Gastroesophageal sphincter (tissue), 4 donors: ENCODE measurements at regions not wholly inside any gene's neighbourhood (a gene's known extent, or its start where the extent isn't known, plus 50 kb on each side); places are given as distances from the start of the nearest gene placed in this dataset.

Experiments
- ATAC-seq: fragments of 150-250 bp; one replicate; pipeline ENCODE4 v1.9.1; 2016; ENCODE audit warnings: mild to moderate bottlenecking, moderate library complexity
- H3K27ac ChIP-seq, 4 donors: fragments of 200-600 bp; sonication (generic) in 3 of 4; 1 replicate in 3 of 4; 2 replicates in 1 of 4; pipeline ENCODE4 v1.5.1; 2016 to 2019
- H3K27me3 ChIP-seq: fragments of 200-600 bp; sonication (generic); one replicate; pipeline ENCODE4 v1.5.1; 2019
- H3K36me3 ChIP-seq, 2 donors: fragments of 200-600 bp; sonication (generic); one replicate each; pipeline ENCODE4 v1.5.1; 2019; ENCODE audit warnings: control low read depth in 1 of 2
- H3K4me1 ChIP-seq, 3 donors: fragments of 200-600 bp; sonication (generic); 1 replicate in 2 of 3; 2 replicates in 1 of 3; pipeline ENCODE4 v1.5.1; 2016 to 2019; ENCODE audit warnings: control low read depth in 2 of 3
- H3K4me3 ChIP-seq, 2 donors: fragments of 200-600 bp; sonication (generic); one replicate each; pipeline ENCODE4 v1.5.1; 2019; ENCODE audit warnings: mild to moderate bottlenecking in 1 of 2, moderate library complexity in 1 of 2
- H3K9me3 ChIP-seq, 3 donors: fragments of 200-600 bp; sonication (generic); one replicate each; pipeline ENCODE4 v1.5.1; 2017 to 2019; ENCODE audit warnings: control low read depth in 2 of 3
- CTCF ChIP-seq, 4 experiments: fragments of 200-600 bp in 2 of 4; fragments of 450-650 bp in 2 of 4; sonication (generic) in 1 of 4; IDR thresholded peaks; one replicate each; pipeline ENCODE4 v1.5.1; 2017 to 2019; ENCODE audit warnings: antibody characterized with exemption in 4 of 4, mild to moderate bottlenecking in 2 of 4, moderate library complexity in 2 of 4
- EP300 ChIP-seq: sonication (generic); formaldehyde crosslinking; IDR thresholded peaks from one replicate; pipeline ENCODE4 v1.6.1; 2017; ENCODE audit warnings: antibody characterized with exemption, mild to moderate bottlenecking
- POLR2A ChIP-seq, 2 donors: fragments of 450-650 bp; IDR thresholded peaks; one replicate each; pipeline ENCODE4 v1.6.1; 2017; ENCODE audit warnings: antibody characterized with exemption in 2 of 2, mild to moderate bottlenecking in 2 of 2, moderate library complexity in 1 of 2
- POLR2AphosphoS5 ChIP-seq: sonication (generic); formaldehyde crosslinking; IDR thresholded peaks from one replicate; pipeline ENCODE4 v1.6.1; 2017; ENCODE audit warnings: antibody characterized with exemption
- WGBS, 2 donors: methylation state at CpG; one replicate each; pipeline ENCODE4 v1.1.5; 2018; ENCODE audit warnings: low coverage in 1 of 2; 5-methylcytosine and 5-hydroxymethylcytosine counted together

GRCh38 chr1:193545171-193545570 is 358.8 kb upstream of the B3GALT2 start:
- no peak for TF ChIP-seq POLR2AphosphoS5
- no peak overlapping the region for H3K4me3 ChIP-seq
- no peaks in the 10 kb centered on the region for H3K27me3 ChIP-seq

GRCh38 chr1:193543259-193543658 is 356.8 kb upstream of the B3GALT2 start:
- Histone ChIP-seq H3K4me1 (no peaks in the 10 kb centered on the region), H3K4me3 (no peak overlapping the region), H3K27ac (no peak overlapping the region), H3K36me3 (no peaks in the 10 kb centered on the region), H3K27me3 (no peaks in the 10 kb centered on the region), H3K9me3 (no peaks in the 10 kb centered on the region)
- ATAC-seq = no peak
- WGBS, 2 donors = 91 to 93% methylated on average over 4 of the region's 4 CpGs
- TF ChIP-seq POLR2A (IDR thresholded peaks at IDR 0.05) (no peak), CTCF (IDR thresholded peaks at IDR 0.05) (no peak), EP300 (no peak), POLR2AphosphoS5 (no peak)

More at GRCh38 chr1:193545171-193545570, 358.8 kb upstream of the B3GALT2 start:
- no peak for ATAC-seq
- H3K27ac ChIP-seq = no peak overlapping the region
- no peaks in the 10 kb centered on the region for H3K36me3 ChIP-seq
- no peaks in the 10 kb centered on the region for H3K4me1 ChIP-seq
- no peaks in the 10 kb centered on the region for H3K9me3 ChIP-seq
- 58 to 65% methylated on average over 2 of the region's 2 CpGs for WGBS, 2 donors

GRCh38 chr1:193542690-193543089 is 356.3 kb upstream of the B3GALT2 start:
- WGBS, 2 donors = 25% methylated on average over 1 of the region's 1 CpG; no CpG with 5 or more reads in 1 of the 2 donors
- no peak for ATAC-seq
- H3K4me1 ChIP-seq = no peaks in the 10 kb centered on the region
- TF ChIP-seq EP300 (no peak), POLR2AphosphoS5 (no peak), POLR2A (IDR thresholded peaks at IDR 0.05) (no peak), CTCF (IDR thresholded peaks at IDR 0.05) (no peak)
- H3K27ac ChIP-seq = no peak overlapping the region
- H3K4me3 ChIP-seq = no peak overlapping the region
- no peaks in the 10 kb centered on the region for H3K36me3 ChIP-seq
- H3K9me3 ChIP-seq = no peaks in the 10 kb centered on the region
- no peaks in the 10 kb centered on the region for H3K27me3 ChIP-seq

- no peaks in the 10 kb centered on the region for H3K4me1 ChIP-seq
- no peak overlapping the region for H3K4me3 ChIP-seq
- no peaks in the 10 kb centered on the region for H3K36me3 ChIP-seq
- TF ChIP-seq CTCF (IDR thresholded peaks at IDR 0.05) = no peak
- TF ChIP-seq EP300 = no peak
- no peak for TF ChIP-seq POLR2A (IDR thresholded peaks at IDR 0.05)
- no peak for TF ChIP-seq POLR2AphosphoS5
- ATAC-seq = no peak
- no peak overlapping the region for H3K27ac ChIP-seq
- no peaks in the 10 kb centered on the region for H3K27me3 ChIP-seq
- H3K9me3 ChIP-seq = no peaks in the 10 kb centered on the region
These were observed 354.1 kb upstream of the B3GALT2 start for GRCh38 chr1:193540511-193540910.

- no peak for ATAC-seq
- Histone ChIP-seq H3K9me3 (no peaks in the 10 kb centered on the region), H3K27ac (no peak overlapping the region), H3K4me1 (no peaks in the 10 kb centered on the region), H3K27me3 (no peaks in the 10 kb centered on the region), H3K4me3 (no peak overlapping the region), H3K36me3 (no peaks in the 10 kb centered on the region)
- no peak for TF ChIP-seq CTCF (IDR thresholded peaks at IDR 0.05)
- no peak for TF ChIP-seq POLR2AphosphoS5
- TF ChIP-seq EP300 = no peak
- TF ChIP-seq POLR2A (IDR thresholded peaks at IDR 0.05) = no peak
- WGBS, 2 donors = 88 to 91% methylated on average over 7 of the region's 7 CpGs
These were observed 353.5 kb upstream of the B3GALT2 start for GRCh38 chr1:193539731-193540459.
